ENCODE measurements at regions not wholly inside any gene's neighbourhood (a gene's known extent, or its start where the extent isn't known, plus 50 kb on each side); places are given as distances from the start of the nearest gene placed in this dataset.

- no peak for ATAC-seq (ENCODE audit: low FRiP score)
- DNase-seq: no peak
- intact Hi-C loops (cut with DNase I): no loop called here
- Histone ChIP-seq H3K27ac (ENCODE audit: low read depth in 1 of 2, low read length in 2 of 2) (no peak overlapping the region), H3K9me3 (ENCODE audit: control insufficient read depth, low read length) (no peaks in the 10 kb centered on the region), H3K4me1 (ENCODE audit: control insufficient read depth in 1 of 2, insufficient read depth in 2 of 2, low read length in 2 of 2) (no peaks in the 10 kb centered on the region), H3K36me3 (ENCODE audit: control insufficient read depth in 1 of 2, insufficient read depth in 2 of 2, low read length in 1 of 2) (no peaks in the 10 kb centered on the region), H3K4me3 (ENCODE audit: low read length in 2 of 2) (no peak overlapping the region), H3K27me3 (ENCODE audit: control insufficient read depth in 1 of 2, insufficient read depth in 2 of 2, low read length in 1 of 2) (no peaks in the 10 kb centered on the region)
- 96% methylated on average over 2 of the region's 2 CpGs for WGBS, 2 donors
Measured at GRCh38 chr6:11486959-11487358, 50.6 kb upstream of the TMEM170B start.

- Histone ChIP-seq H3K4me1 (ENCODE audit: control insufficient read depth in 1 of 2, insufficient read depth in 2 of 2, low read length in 2 of 2) (no peaks in the 10 kb centered on the region), H3K4me3 (ENCODE audit: low read length in 2 of 2) (no peak overlapping the region), H3K27me3 (ENCODE audit: control insufficient read depth in 1 of 2, insufficient read depth in 2 of 2, low read length in 1 of 2) (no peaks in the 10 kb centered on the region), H3K9me3 (ENCODE audit: control insufficient read depth, low read length) (no peaks in the 10 kb centered on the region), H3K36me3 (ENCODE audit: control insufficient read depth in 1 of 2, insufficient read depth in 2 of 2, low read length in 1 of 2) (no peaks in the 10 kb centered on the region), H3K27ac (ENCODE audit: low read depth in 1 of 2, low read length in 2 of 2) (no peak overlapping the region)
- intact Hi-C loops (cut with DNase I): no loop called here
- WGBS, 2 donors: 90 to 91% methylated on average over 7 of the region's 7 CpGs
- ATAC-seq (ENCODE audit: low FRiP score): no peak
- no peak for DNase-seq
Measured at GRCh38 chr6:11486486-11486885, 51.1 kb upstream of the TMEM170B start.

- ATAC-seq (ENCODE audit: low FRiP score) (no peak), DNase-seq (no peak)
- Histone ChIP-seq H3K27ac (ENCODE audit: low read depth in 1 of 2, low read length in 2 of 2) (no peak overlapping the region), H3K27me3 (ENCODE audit: control insufficient read depth in 1 of 2, insufficient read depth in 2 of 2, low read length in 1 of 2) (no peaks in the 10 kb centered on the region), H3K36me3 (ENCODE audit: control insufficient read depth in 1 of 2, insufficient read depth in 2 of 2, low read length in 1 of 2) (no peaks in the 10 kb centered on the region), H3K9me3 (ENCODE audit: control insufficient read depth, low read length) (no peaks in the 10 kb centered on the region), H3K4me3 (ENCODE audit: low read length in 2 of 2) (no peak overlapping the region), H3K4me1 (ENCODE audit: control insufficient read depth in 1 of 2, insufficient read depth in 2 of 2, low read length in 2 of 2) (no peaks in the 10 kb centered on the region)
- 74 to 83% methylated on average over 2 of the region's 2 CpGs for WGBS, 2 donors
- intact Hi-C loops (cut with DNase I): no loop called here
Measured at GRCh38 chr6:11486051-11486450, 51.5 kb upstream of the TMEM170B start.

GRCh38 chr6:11485271-11485670, 52.3 kb upstream of the TMEM170B start:
- intact Hi-C loops (cut with DNase I): no loop called here
- DNase-seq (no peak), ATAC-seq (ENCODE audit: low FRiP score) (no peak)
- Histone ChIP-seq H3K36me3 (ENCODE audit: control insufficient read depth in 1 of 2, insufficient read depth in 2 of 2, low read length in 1 of 2) (no peaks in the 10 kb centered on the region), H3K4me3 (ENCODE audit: low read length in 2 of 2) (no peak overlapping the region), H3K9me3 (ENCODE audit: control insufficient read depth, low read length) (no peaks in the 10 kb centered on the region), H3K27me3 (ENCODE audit: control insufficient read depth in 1 of 2, insufficient read depth in 2 of 2, low read length in 1 of 2) (no peaks in the 10 kb centered on the region), H3K4me1 (ENCODE audit: control insufficient read depth in 1 of 2, insufficient read depth in 2 of 2, low read length in 2 of 2) (no peaks in the 10 kb centered on the region), H3K27ac (ENCODE audit: low read depth in 1 of 2, low read length in 2 of 2) (no peak overlapping the region)
- 87 to 94% methylated on average over 4 of the region's 4 CpGs for WGBS, 2 donors

GRCh38 chr6:11484441-11484840, 53.1 kb upstream of the TMEM170B start:
- 73 to 79% methylated on average over 2 of the region's 2 CpGs for WGBS, 2 donors
- no peak for ATAC-seq (ENCODE audit: low FRiP score)
- intact Hi-C loops (cut with DNase I): no loop called here

GRCh38 chr6:11482616-11483015, 54.9 kb upstream of the TMEM170B start:
- no peaks in the 10 kb centered on the region for H3K27me3 ChIP-seq (ENCODE audit: control insufficient read depth in 1 of 2, insufficient read depth in 2 of 2, low read length in 1 of 2)
- no peaks in the 10 kb centered on the region for H3K4me1 ChIP-seq (ENCODE audit: control insufficient read depth in 1 of 2, insufficient read depth in 2 of 2, low read length in 2 of 2)
- intact Hi-C loops (cut with DNase I): no loop called here
- H3K27ac ChIP-seq (ENCODE audit: low read depth in 1 of 2, low read length in 2 of 2): no peak overlapping the region
- no peaks in the 10 kb centered on the region for H3K36me3 ChIP-seq (ENCODE audit: control insufficient read depth in 1 of 2, insufficient read depth in 2 of 2, low read length in 1 of 2)
- DNase-seq (no peak), ATAC-seq (ENCODE audit: low FRiP score) (no peak)
- 77 to 81% methylated on average over 3 of the region's 3 CpGs for WGBS, 2 donors
- no peak overlapping the region for H3K4me3 ChIP-seq (ENCODE audit: low read length in 2 of 2)
- no peaks in the 10 kb centered on the region for H3K9me3 ChIP-seq (ENCODE audit: control insufficient read depth, low read length)

More at GRCh38 chr6:11484441-11484840, 53.1 kb upstream of the TMEM170B start:
- H3K9me3 ChIP-seq (ENCODE audit: control insufficient read depth, low read length): no peaks in the 10 kb centered on the region
- no peak overlapping the region for H3K4me3 ChIP-seq (ENCODE audit: low read length in 2 of 2)
- H3K36me3 ChIP-seq (ENCODE audit: control insufficient read depth in 1 of 2, insufficient read depth in 2 of 2, low read length in 1 of 2): no peaks in the 10 kb centered on the region
- DNase-seq: no peak
- H3K27me3 ChIP-seq (ENCODE audit: control insufficient read depth in 1 of 2, insufficient read depth in 2 of 2, low read length in 1 of 2): no peaks in the 10 kb centered on the region
- no peak overlapping the region for H3K27ac ChIP-seq (ENCODE audit: low read depth in 1 of 2, low read length in 2 of 2)
- no peaks in the 10 kb centered on the region for H3K4me1 ChIP-seq (ENCODE audit: control insufficient read depth in 1 of 2, insufficient read depth in 2 of 2, low read length in 2 of 2)

GRCh38 chr6:11480541-11480940, 57.0 kb upstream of the TMEM170B start:
- H3K4me1 ChIP-seq (ENCODE audit: control insufficient read depth in 1 of 2, insufficient read depth in 2 of 2, low read length in 2 of 2): no peaks in the 10 kb centered on the region
- DNase-seq: no peak
- WGBS, 2 donors: 63 to 72% methylated on average over 4 of the region's 4 CpGs

GRCh38 chr6:11479296-11479695, 58.3 kb upstream of the TMEM170B start:
- DNase-seq (no peak), ATAC-seq (ENCODE audit: low FRiP score) (no peak)
- Histone ChIP-seq H3K4me3 (ENCODE audit: low read length in 2 of 2) (no peak overlapping the region), H3K9me3 (ENCODE audit: control insufficient read depth, low read length) (no peaks in the 10 kb centered on the region), H3K4me1 (ENCODE audit: control insufficient read depth in 1 of 2, insufficient read depth in 2 of 2, low read length in 2 of 2) (no peaks in the 10 kb centered on the region), H3K27me3 (ENCODE audit: control insufficient read depth in 1 of 2, insufficient read depth in 2 of 2, low read length in 1 of 2) (no peaks in the 10 kb centered on the region), H3K36me3 (ENCODE audit: control insufficient read depth in 1 of 2, insufficient read depth in 2 of 2, low read length in 1 of 2) (no peaks in the 10 kb centered on the region), H3K27ac (ENCODE audit: low read depth in 1 of 2, low read length in 2 of 2) (no peak overlapping the region)
- intact Hi-C loops (cut with DNase I): no loop called here
- 86 to 91% methylated on average over 1 of the region's 1 CpG for WGBS, 2 donors

More at GRCh38 chr6:11480541-11480940, 57.0 kb upstream of the TMEM170B start:
- Histone ChIP-seq H3K27ac (ENCODE audit: low read depth in 1 of 2, low read length in 2 of 2) (no peak overlapping the region), H3K9me3 (ENCODE audit: control insufficient read depth, low read length) (no peaks in the 10 kb centered on the region), H3K27me3 (ENCODE audit: control insufficient read depth in 1 of 2, insufficient read depth in 2 of 2, low read length in 1 of 2) (no peaks in the 10 kb centered on the region), H3K4me3 (ENCODE audit: low read length in 2 of 2) (no peak overlapping the region), H3K36me3 (ENCODE audit: control insufficient read depth in 1 of 2, insufficient read depth in 2 of 2, low read length in 1 of 2) (no peaks in the 10 kb centered on the region)
- intact Hi-C loops (cut with DNase I): no loop called here
- ATAC-seq (ENCODE audit: low FRiP score): no peak

GRCh38 chr6:11478586-11478985, 59.0 kb upstream of the TMEM170B start:
- Histone ChIP-seq H3K9me3 (ENCODE audit: control insufficient read depth, low read length) (no peaks in the 10 kb centered on the region), H3K4me3 (ENCODE audit: low read length in 2 of 2) (no peak overlapping the region), H3K27ac (ENCODE audit: low read depth in 1 of 2, low read length in 2 of 2) (no peak overlapping the region), H3K36me3 (ENCODE audit: control insufficient read depth in 1 of 2, insufficient read depth in 2 of 2, low read length in 1 of 2) (no peaks in the 10 kb centered on the region), H3K27me3 (ENCODE audit: control insufficient read depth in 1 of 2, insufficient read depth in 2 of 2, low read length in 1 of 2) (no peaks in the 10 kb centered on the region), H3K4me1 (ENCODE audit: control insufficient read depth in 1 of 2, insufficient read depth in 2 of 2, low read length in 2 of 2) (no peaks in the 10 kb centered on the region)
- ATAC-seq (ENCODE audit: low FRiP score) (no peak), DNase-seq (no peak)
- WGBS, 2 donors: 80 to 93% methylated on average over 7 of the region's 7 CpGs
- intact Hi-C loops (cut with DNase I): no loop called here

Data from aorta (tissue), 5 donors.